GM23338 (cell line): ENCODE measurements at regions not wholly inside any gene's neighbourhood (a gene's known extent, or its start where the extent isn't known, plus 50 kb on each side); places are given as distances from the start of the nearest gene placed in this dataset.

Experiments used
- CTCF ChIP-seq, 2 experiments: fragments of 200-600 bp in 1 of 2; sonication (generic) in 1 of 2; conservative IDR thresholded peaks; 2 replicates each; pipeline versions ENCODE4 v1.5.1 to v1.6.1; 2016 to 2017; ENCODE audit warnings: antibody characterized with exemption in 2 of 2, low read depth in 2 of 2, mild to moderate bottlenecking in 2 of 2, moderate library complexity in 1 of 2
- EZH2 ChIP-seq: fragments of 200-600 bp; sonication (generic); IDR thresholded peaks from one replicate; pipeline ENCODE4 v1.8.0; 2017; ENCODE audit warnings: antibody characterized with exemption, mild to moderate bottlenecking, low read depth; ENCODE audit not compliant: unreplicated experiment
- POLR2AphosphoS5 ChIP-seq: IDR thresholded peaks from 2 replicates; pipeline ENCODE4 v1.6.1; 2016; ENCODE audit warnings: antibody characterized with exemption, low read depth

GRCh38 chr1:221286399-221286798 lies 407.2 kb downstream of the HLX start:
- TF ChIP-seq CTCF (conservative IDR thresholded peaks at IDR 0.05; ENCODE audit: low read depth in 2 of 2) (no peak), POLR2AphosphoS5 (no peak), EZH2 (no peak)
